ENCODE measurements at regions not wholly inside any gene's neighbourhood (a gene's known extent, or its start where the extent isn't known, plus 50 kb on each side); places are given as distances from the start of the nearest gene placed in this dataset.

DNA sequence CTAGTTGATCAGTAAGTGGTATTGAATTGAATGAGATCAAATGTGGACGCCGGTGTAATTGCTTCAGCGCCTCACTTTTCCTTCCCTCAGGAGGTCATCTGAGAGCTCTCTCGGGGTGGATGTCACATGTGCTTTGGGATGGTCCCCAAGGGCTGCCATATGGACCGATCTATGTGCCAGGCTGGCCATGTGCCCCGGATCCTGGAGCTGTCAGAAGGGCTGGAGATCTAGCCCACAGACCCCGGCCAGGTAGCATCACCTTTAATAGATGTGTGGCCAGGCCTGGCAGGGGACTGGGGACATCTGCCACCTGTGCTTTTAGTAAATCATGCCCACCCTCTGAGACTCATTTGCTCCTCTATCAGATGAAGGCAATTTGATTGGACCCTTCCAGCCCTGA, 95.3 kb upstream of the CRHR1 start:
- DNase-seq: no peak

DNA sequence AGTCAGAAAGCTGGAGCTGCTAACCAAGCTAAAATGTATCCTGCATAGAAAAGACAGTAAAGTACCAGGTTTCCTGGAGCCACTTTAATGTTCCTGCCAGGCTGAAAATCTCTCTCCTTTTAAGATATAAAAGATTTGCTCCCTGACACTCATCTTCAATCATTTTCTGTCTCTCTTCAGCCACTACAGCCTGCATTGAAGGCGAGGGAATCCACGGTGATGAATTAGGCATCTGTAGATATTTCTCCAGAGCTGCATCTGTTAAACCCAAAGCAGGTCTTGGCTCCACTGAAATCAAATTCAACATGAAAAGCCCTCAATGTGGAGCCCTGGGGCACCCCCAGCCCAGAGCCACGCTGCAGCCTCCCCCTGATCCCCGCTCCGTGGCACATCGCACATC, 94.7 kb upstream of the CRHR1 start:
- no peak for DNase-seq

DNA sequence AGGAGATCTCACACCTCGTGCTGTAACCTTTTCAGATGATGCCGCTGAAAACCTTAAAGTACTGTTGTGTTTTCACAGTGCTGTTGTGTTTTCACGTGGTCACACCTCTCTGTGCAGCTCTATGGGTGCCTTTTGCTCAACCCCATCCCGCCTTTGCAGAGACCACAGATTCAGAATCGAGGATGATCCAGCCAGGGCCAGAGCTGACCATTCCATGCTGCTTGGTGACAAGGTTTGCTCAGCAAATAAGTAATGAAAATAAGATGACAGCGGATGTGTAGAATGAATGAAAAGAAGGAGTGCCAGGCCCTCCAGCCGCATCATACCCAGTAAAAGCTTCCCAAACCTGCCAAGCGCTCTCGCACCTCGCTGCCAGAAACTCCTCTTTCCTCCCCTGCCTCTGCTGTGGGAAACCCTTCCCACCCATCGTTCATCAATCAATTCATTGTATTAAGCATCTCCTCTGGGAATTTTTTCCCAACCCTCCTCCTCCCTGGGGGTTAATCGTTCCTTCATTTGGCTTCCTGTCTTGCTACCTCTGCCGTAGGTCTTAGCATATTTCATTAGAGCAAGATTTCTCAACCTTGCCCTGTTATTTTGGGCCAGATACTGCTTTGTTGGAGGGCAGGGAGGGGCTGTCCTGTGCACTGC, 93.4 kb upstream of the CRHR1 start:
- no peak for DNase-seq

GRCh38 chr17:45692661-45693060, 91.5 kb upstream of the CRHR1 start:
- DNase-seq: no peak

DNA sequence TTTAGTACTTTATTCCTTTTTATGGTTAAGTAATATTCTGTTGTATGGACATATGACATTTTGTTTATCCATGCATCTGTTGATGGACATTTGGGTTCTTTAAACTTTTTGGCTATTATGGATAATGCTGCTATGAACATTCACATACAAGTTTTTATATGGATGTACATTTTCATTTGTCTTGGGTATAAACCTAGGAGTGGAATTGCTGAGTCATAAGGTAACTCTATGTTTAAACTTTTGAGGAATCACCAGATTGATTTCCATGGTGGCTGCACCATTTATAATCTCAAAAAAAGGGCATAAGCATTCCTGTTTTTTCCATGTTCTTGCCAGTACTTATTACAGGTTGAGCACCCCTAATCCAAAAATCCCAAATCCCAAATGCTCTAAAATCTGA, 90.3 kb upstream of the CRHR1 start:
- no peak for DNase-seq

- DNase-seq: no peak
Measured at GRCh38 chr17:45696442-45696841, 87.7 kb upstream of the CRHR1 start.

GRCh38 chr17:45697076-45697475, 87.0 kb upstream of the CRHR1 start:
- DNase-seq: no peak

DNA sequence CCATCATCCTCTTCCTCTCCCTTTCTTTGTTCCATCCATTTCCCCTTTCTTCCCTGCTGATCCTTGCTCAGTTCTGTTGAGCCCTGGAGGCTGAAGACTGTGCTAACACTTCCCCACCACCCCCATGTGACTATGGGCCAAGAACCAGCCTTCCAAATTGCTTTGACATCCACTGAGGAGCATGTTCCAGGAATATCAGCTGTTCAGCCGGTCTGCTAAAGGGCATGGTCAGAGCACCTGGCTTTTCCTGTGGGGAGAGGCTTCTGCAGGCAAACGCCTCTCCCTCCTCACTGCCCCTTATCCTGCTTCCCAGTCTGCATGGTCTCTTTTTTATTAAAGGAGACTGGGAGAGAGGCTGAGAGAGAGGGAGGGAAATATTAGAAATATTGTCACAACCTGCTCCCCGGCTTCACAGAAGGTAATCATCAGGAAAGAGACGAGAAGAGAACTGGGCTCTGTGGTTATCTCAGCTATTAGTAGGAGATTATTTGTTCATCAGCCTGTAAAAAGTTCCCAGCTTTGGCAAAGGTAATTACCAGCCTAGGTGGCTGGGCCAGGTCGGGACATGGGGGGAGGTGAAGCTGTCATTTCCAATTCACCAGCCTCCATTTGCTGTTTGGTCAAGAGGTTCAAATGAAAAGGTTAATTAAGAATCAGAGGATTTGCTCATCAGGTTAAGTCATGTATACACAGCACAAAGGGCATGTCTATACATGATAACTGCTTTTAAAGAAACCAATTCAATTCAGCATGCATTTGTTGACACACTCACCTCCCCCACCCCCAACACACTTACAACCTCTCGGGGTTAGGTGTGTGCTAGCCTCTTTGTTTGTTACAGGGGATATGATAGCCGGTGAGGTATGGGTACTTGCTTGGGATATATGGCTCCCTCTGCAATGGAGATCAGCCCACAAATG, 83.7 kb upstream of the CRHR1 start:
- DNase-seq: peak; percentile 90

DNA sequence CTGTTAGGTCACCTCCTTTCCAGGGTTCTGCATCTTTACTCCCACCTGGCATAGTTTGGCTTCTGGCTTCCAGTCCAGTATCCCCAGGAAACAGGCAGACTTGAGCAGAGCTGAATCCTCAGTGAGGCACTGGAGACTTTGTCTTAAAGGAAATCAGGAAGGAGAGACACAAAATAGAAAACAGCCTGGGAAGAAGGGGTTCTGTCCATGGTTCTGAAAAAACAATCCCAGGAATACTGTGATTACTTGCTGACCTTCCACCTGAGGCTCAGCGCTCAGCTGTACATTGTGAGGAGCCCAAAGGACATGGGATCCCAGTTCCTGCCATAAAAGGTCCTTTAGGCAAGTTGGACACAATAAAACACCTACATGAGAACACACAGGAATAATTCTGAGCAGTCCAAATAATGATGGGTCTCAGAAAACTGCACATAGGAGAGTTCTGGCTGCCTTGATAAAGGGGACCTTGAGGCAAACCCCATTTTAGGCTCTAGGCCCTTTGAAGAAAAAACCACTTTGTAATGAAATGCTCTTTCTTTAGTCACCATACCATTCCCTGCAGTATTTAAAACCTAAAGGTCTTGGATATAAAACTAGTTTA, 81.4 kb upstream of the CRHR1 start:
- DNase-seq: no peak

DNA sequence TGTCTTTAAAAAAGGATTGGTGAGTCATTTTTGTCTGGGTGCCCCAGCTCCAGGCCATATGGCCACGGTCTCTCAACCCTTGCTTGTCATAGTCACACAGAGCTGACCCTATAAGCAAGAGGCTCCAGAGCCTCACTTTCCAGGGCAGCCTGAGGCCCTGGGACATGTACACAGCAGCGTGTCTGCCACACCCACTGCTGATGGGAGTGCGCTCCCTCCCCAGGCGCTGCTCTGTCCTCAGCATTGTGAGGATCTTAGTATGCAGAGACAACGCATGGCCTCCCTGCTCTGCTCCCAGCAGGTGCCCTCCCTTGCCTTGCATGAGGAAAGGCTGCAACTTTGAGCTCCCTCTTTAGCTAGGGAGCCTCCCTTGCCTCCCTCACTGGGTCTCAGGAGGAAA, 80.8 kb upstream of the CRHR1 start:
- no peak for DNase-seq

- no peak for DNase-seq
Measured at GRCh38 chr17:45703806-45704205, 80.3 kb upstream of the CRHR1 start.

DNA sequence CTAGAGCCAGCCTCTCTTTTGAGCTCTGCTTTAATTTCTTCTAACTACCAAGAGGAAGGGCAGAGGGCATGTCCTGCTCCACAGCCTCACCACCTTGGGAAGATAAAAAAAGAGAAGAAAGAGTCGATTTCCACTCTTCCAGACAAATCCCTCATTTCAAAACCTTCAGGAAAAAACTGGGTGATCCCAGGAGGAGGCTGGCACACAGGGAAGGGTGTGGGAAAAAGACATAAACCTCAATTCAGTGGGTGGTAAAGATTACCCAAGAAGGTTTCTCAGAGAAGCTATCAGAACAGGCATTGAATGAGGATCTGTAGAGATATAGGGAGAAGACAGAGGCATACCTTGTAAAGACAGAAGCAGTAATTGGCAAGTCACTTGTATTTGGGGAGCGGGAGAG, 79.9 kb upstream of the CRHR1 start:
- DNase-seq: no peak

DNA sequence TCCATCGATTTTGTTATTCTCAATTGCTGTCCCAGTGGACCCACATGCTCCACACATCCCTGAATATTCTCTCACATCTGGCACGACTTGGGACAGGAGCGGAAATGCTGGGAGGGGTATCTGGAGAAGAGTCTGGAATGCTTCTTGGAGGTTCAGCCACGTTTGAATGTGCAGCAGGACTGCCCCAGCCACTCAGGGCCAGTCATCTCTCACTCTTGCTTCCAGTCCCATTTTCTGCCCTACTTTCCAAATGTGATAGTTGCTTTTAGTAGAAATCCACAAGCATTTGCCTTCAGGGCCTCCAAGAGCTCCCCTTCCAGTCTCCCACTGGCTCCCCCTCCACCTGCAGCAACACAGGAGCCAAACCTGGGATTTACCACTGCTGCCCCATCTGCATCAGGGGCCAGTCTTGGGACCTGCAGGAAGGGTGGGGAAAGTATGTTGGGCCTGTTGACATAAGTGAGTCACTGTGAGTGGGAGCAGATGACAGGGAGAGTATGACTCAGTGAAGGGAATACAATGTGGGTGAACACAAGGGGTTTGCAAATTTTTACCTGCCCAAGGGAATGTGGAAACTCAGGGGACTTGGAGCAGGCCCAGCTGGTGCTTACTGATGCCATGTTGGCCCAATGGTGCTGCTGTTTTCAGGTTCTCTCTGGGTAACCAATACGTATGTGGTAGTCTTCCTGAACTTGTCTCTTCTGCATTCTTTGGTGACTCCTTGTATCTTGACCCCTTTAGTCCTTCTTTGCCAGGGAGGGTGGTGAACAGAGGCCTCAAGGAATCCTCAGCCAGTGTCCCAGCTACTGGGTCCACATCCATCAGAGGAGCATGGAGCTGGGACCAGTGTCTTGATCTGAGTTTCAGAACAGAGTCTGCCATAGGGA, 78.8 kb upstream of the CRHR1 start:
- DNase-seq: no peak

DNA sequence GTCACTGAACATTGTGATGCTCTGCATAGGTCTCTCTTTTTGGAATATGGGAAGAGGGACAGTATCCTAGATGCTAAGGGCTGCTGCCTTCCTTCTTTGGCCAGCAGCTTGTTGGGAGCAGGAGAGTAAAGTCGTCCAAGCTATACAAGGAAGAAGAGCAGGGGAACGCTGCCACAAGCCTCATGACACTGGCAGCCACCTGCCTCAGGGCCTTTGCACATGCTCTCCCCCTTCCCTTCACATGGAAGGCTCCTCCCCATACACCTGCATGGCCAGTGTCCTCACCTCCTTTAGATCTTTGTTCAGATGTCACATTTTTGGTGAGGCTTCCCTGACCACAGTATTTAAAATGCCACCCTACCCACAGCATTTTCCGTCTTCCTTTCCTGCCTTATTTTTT, 78.1 kb upstream of the CRHR1 start:
- DNase-seq: no peak

DNA sequence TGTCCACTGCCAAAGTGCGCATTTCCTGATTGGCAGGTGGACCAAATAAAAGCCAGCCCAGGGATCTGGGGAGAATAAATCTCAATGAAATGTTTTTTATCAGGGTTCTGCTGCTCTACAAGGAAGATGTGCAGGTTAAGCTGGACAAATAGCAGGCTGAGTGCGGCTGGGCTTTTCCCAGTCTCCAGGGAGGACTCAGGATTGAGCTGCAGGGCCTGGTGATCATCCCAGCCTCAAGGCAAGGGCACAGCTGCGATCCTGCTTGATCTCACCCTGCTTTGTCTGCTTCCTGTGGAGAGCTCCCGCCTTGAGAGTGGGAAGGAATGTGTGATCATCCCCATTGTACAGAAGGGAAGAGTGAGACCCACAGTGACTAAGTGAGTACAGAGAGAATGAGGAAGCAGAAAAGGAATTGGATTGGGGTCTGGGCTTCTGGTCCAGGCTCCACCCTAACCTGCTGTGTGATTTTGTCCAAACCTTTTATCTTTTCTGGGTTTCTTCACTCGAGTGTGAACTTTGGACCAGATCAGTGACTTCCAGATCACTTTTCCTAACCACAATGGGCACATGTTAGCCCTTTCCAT, 75.3 kb upstream of the CRHR1 start:
- DNase-seq: no peak

DNA sequence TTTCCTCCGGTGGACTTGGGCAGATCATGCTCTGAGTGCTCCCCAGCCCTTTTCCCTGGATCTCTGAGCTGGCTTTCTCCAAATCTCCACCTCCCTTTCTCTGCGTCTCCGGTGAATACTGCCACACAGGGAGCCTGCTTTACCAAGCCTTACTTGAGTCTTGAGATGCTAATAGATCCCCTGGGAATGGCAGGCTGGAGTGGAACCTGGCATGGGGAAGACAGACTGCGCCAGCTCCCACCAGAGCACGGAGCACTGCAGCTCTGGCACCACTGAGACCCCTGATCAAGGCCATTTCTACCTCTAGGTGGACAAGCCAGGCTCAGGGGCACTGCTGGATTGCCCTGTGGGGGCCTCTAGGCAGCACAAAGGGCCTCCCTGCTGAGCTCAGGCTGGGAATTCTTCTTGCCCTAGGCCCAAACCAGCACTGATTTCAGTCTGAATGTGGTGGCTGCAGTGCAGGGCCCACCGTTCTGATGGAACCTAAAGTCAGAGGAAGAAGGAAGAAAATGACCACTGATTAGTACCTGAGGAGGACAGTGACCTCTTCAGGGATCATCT, 74.3 kb upstream of the CRHR1 start:
- DNase-seq: no peak

DNA sequence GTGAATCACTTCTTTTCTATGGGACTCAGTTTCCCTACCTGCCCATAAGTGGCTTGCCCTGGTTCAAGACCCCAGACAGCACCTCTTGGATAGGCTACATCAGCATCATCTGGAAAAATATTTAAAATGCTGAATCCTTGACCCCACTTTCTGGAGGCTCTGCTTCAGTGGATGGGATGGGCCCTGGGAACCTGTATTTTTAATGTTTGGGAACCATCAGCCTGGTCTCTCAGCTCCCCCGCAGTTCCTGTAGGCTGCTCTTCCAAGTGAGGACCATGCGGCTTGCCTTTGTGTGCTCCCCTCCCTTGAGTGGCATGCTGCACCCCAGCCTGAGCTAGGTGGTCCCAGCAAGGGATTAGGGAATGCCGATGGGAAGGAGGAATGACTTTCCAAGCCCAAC, 68.3 kb upstream of the CRHR1 start:
- no peak for DNase-seq

DNA sequence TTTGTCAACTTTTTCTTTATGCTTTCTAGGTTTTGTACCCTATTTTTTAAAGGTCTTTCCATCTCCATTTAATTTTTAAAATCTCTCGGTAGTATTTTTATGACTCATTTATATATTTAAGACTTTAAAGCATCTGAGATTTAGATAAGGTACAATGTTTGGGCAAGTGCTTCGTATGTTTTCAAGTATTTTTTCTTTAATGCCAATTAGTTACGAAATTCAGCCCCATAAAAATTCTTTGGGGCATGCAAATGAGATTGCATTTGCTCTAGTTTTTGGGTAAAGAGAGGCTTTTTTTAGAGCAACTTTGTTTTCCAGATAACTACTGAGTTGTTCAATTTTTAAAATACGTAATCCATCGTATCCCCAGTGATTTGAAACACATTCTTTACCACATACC, 65.3 kb upstream of the CRHR1 start:
- no peak for DNase-seq

DNA sequence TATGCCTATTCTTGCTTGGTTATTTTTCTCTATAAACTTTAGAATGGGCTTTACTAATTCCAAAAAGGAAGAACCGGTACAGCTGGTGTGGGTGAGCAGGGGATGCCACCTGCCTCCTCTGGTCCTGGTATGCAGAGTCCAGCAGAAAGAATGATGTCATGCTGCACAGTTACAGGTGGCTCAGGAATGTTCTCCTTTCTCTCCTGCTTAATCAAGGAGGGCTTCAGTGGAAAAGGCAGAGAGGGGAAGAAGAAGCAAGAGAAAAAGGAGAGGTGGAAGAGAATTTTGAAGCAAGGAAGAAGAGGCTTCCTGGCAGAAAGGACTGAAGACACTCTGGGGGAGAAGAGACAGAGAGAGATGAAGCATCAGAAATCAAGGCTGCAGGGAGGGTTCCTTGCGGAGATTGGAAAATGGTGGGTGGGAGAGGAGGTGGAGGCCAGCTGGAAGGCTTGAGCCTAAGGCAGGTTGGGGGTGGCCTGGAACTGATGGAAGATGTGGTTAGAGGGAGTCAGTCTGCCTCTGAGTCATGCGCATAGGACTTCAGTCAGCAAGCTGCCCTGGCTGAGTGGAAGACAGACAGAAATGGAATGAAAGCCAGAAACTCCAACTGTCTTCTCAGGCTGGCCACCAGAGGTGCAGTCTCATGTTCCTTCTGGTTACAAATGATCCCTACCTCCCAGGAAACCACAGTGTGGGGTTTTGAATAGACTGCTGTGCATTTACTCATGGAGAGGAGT, 64.6 kb upstream of the CRHR1 start:
- no peak for DNase-seq

DNA sequence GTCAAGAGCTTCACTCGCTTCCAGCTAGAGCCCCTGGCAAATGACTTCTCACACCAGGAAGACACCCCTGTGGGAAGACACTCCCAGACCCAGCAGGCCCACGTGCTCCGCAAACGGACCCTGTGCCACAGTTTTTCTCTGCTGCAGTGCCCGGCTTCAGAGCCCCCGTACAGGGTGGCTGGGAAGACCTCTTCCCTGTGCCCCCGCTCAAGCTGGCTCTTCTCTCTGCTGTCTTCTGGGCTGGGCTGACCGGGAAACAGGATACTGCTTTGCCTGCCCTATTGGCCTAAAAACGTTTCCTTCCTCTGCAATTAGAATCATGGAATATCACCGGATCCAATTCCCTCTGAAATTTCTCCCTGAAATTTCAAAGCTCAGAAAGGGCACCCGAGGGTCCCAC, 63.7 kb upstream of the CRHR1 start:
- no peak for DNase-seq

- no peak for DNase-seq
Measured at GRCh38 chr17:45722161-45722560, 62.0 kb upstream of the CRHR1 start.

Measured in DMS79 (cell line).